ENCODE measurements at regions not wholly inside any gene's neighbourhood (a gene's known extent, or its start where the extent isn't known, plus 50 kb on each side); places are given as distances from the start of the nearest gene placed in this dataset.
A peak's percentile ranks its signal among the peaks of the same experiment; 100 is the strongest.

DNA sequence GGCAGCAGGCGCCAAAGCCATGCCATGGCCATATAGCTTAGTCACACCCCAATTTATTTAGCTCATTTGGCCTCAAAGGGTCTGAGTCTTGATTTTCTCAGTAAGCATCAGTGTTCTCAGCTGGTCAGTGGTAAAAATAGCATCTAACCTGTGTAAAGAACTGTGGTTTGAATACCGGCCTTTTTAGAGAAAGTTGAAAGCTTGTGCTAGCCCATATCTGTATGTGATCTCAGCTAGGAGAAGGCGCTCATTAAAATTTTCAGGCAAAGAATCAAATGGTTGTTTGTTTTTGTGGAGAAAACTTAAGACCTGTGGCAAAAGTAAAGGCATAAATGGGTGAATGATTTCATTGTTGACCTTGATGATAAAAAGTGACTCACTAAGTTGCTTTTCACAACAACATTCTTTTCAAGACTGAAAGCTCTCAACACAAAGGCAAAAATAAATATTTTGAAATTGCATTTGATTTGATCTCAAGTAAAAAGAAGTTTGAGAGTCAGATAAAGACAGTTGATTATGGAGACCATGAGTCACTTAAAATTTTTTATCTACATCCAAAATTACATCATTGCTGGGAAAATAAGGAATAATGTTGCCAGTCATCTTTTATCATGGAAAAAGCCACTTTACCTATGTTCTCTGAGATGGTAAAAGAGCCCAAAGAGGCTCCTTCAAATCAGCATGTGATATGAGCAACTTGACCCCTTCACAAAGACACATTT, 128.5 kb upstream of the RGS6 start:
- TF ChIP-seq POLR2A (IDR thresholded peaks at IDR 0.05; ENCODE audit: low read depth, low read length) (no peak), RAD21 (IDR thresholded peaks at IDR 0.05; ENCODE audit: low read length) (no peak), NFE2L2 (IDR thresholded peaks at IDR 0.05; ENCODE audit: low read depth, low read length) (no peak), CEBPB (IDR thresholded peaks at IDR 0.05; ENCODE audit: low read depth, low read length) (0 out of 2 replicates have a peak, but pooled peaks have one; percentile 3), MXI1 (IDR thresholded peaks at IDR 0.05; ENCODE audit: borderline replicate concordance, low read depth, low read length) (no peak)
- TF ChIP-seq, protein P1, sequence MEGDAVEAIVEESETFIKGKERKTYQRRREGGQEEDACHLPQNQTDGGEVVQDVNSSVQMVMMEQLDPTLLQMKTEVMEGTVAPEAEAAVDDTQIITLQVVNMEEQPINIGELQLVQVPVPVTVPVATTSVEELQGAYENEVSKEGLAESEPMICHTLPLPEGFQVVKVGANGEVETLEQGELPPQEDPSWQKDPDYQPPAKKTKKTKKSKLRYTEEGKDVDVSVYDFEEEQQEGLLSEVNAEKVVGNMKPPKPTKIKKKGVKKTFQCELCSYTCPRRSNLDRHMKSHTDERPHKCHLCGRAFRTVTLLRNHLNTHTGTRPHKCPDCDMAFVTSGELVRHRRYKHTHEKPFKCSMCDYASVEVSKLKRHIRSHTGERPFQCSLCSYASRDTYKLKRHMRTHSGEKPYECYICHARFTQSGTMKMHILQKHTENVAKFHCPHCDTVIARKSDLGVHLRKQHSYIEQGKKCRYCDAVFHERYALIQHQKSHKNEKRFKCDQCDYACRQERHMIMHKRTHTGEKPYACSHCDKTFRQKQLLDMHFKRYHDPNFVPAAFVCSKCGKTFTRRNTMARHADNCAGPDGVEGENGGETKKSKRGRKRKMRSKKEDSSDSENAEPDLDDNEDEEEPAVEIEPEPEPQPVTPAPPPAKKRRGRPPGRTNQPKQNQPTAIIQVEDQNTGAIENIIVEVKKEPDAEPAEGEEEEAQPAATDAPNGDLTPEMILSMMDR (conservative IDR thresholded peaks at IDR 0.05; ENCODE audit: low read depth, low read length) = no peak
- TF ChIP-seq, protein P2, sequence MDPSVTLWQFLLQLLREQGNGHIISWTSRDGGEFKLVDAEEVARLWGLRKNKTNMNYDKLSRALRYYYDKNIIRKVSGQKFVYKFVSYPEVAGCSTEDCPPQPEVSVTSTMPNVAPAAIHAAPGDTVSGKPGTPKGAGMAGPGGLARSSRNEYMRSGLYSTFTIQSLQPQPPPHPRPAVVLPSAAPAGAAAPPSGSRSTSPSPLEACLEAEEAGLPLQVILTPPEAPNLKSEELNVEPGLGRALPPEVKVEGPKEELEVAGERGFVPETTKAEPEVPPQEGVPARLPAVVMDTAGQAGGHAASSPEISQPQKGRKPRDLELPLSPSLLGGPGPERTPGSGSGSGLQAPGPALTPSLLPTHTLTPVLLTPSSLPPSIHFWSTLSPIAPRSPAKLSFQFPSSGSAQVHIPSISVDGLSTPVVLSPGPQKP (IDR thresholded peaks at IDR 0.05; ENCODE audit: borderline replicate concordance, low read depth, low read length) = no peak
